ENCODE measurements at regions not wholly inside any gene's neighbourhood (a gene's known extent, or its start where the extent isn't known, plus 50 kb on each side); places are given as distances from the start of the nearest gene placed in this dataset.

DNA sequence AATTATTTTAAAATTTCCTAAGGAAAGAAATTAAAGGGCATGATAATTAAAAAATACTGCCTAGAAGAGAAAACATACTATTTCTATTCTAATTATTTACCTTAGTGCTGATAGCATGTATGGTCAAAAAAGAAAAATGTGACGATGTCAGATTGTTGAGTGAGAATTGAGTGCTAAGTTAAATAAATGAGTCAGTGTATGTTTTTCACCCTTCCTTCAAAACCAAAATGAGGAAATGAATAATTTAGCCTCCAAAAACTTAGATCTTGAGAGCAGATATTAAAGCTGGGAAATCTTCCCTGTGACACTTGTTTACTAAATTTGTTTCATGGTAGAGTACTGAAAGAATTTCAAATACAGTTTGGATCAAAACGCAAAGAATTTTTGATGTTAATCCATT, 58.6 kb upstream of the NYAP2 start:
- no peak for DNase-seq

DNA sequence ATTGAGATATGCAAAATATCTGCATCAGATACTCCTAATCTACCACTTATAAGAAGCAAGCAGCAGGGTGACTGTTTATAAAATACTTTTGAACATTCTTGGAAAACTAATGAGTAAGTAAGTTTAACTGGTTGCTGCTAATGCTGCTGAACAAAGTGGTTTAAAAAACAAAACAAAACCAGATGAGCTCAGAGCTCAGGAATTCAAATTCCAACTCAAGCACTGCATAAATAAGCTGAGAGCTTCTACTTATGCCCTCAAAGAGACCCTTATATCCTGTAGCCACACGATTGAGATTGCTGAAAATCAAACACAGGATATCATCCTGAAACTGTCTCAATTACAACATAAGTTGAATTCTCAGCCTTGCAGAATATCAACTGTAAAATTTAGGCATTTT, 62.3 kb upstream of the NYAP2 start:
- DNase-seq, result no peak

DNA sequence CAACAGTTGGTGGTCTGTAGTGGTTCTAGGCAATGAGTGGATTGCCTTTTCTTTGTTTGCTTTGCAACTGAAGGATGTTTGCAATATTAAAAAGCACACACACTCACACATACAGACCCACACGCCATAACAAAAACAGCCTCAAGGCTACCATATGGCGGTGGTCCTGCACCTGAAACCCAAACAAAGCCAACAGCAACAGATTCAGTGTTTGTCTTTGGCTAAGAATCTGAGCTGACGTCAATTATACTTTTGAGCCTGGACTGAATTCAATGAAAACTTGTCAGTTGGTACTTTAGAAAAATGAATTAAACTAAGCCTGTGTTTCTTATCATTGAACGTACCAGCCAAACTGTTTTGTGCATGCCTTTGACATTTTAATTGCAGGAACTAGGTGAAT, 65.0 kb upstream of the NYAP2 start:
- DNase-seq, result no peak

DNA sequence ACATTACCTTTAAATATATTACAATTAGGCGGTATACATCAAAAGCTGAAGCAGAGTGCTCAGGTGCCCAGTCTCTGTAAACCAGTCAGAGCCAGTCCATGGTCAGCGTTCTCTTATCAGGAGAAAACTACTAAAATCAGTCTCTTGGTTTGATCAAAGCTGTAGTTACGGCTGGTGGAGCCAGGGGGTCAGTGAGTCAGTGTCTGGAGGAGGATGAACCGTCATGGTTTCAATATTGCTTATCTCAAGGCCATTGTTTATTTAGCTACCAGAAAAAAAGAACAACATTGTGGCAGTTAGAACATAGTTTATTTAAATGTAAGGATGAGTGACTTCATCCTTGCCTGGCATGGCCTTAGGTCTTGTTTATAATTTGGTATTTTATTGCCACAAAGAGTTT, 71.3 kb upstream of the NYAP2 start:
- DNase-seq, result no peak

DNA sequence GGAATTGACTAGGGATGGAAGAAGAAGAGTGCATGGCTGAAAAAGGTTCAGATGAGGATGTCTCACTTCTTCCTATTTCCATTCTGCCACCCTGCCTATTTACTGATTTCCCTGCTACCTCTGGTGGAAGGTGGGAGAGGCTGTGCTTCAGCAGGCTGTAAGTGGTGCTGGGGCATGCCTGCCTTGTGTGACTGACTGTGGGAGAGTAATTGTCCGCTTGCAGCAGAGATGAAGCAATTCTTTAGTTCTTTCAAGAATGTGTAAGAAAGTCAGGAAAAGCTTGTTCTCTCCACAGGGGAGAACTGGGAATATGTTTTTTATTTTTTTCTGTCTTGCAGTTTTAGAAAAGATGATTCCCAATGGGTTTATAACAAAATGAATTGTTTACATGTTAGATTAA, 72.5 kb upstream of the NYAP2 start:
- DNase-seq, result no peak

DNA sequence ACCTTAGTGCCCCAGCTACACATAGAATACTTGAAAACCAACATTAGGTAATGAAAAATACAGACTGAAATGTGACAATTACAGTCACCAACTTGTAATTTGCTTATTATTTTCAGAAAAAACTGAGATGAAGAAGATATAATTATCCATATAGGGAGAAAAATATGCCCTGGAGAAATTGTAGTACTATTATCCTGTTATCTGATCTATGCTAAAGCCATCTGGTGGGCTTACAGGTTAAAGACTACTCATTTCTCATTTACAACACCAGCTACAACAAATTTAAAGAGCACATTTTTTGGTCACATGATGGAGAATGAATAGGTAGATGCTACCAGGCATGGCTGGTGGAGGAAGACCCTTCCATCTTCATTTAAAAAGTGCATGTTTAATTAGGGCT, 79.6 kb upstream of the NYAP2 start:
- no peak for DNase-seq

DNA sequence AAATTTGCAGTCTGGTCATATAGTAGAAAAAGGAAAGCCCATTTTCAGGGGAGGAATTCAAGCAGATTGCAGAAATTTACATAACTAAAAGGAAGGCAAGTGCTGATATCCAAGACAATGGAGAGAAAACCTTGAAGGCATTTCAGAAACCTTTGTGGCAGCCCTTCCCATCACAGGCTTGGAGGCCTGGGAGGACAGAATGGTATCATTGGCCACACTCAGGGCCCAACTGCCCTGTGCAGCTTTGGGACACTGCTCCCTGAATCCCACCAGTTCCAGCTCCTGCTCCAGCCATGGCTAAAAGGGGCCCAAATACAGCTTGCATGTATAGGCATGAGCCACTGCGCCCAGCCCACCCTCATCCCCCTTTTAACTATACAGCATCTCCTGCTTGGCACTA, 81.1 kb upstream of the NYAP2 start:
- DNase-seq, result no peak

DNA sequence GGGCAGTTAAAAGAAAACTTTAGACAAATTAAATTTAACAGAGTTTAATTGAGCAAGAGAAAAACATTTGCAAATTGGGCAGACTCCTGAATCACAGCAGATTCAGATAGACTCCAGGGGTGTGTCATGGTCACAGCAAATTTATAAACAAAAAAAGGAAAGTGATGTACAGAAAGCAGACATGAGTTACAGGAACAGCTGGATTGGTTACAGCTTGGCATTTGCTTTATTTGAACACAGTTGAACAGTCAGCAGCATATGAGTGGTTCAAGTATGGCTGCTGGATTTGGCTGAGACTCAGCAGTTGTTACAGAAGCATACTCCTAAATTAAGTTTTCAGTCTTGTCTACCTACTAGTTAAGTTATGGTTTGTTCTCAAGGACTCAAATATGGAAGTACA, 82.3 kb upstream of the NYAP2 start:
- no peak for DNase-seq

DNA sequence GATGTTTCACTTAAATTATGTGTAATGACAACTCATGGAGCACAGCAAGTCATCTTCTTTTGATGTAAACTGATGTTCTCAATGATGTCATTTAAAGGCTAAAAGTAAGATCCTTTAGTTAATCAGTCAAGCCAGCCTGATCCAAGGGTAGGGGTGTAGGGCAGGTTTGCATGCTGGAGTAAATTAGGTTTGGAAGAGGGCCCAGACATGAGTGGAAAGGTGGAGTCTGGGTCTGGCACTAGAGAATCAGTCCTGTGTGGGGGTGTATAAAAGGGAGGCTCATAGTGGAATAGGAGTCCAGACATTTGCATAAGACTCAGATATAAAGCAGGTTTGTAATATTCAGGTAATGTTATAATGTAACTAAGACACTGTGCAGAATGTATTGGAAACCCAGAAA, 88.8 kb upstream of the NYAP2 start:
- DNase-seq, result no peak

DNA sequence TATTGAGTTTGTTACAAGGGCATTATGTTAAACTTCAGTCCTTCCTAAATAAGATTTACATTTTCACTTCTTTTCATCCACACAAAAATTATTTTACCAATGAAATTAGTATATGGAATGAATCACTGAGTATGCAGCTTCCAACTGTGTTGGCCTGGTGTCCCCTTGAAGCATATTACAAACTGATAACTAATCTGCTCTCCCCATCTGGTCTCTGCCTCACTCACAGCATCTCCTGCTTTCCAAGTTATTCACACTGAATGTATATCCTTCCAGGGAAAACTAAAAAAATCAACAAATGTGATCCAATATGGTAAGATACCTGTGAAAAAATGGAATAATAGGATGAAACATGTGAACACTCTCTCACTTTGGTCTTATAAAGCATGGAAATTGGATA, 90.0 kb upstream of the NYAP2 start:
- DNase-seq, result no peak

DNA sequence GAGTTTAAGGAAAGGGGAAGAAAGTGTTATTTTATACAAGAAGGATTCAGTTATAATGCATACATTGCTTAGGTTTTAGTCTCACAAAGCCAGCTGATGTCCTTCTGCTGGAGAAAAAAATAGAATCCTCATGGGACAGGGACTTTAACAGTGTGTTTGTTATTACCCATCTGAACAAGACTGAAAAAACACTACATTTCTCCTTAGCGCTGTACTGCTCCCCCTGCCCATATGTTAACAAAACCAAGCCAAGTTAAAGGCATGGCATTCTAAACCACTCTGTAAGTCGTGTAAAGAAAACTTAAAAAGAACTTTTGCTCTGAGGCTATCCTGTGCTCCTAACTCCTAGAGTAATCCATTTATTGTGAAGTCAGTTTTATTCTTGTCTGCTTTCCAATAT, 102.6 kb upstream of the NYAP2 start:
- DNase-seq, result no peak

DNA sequence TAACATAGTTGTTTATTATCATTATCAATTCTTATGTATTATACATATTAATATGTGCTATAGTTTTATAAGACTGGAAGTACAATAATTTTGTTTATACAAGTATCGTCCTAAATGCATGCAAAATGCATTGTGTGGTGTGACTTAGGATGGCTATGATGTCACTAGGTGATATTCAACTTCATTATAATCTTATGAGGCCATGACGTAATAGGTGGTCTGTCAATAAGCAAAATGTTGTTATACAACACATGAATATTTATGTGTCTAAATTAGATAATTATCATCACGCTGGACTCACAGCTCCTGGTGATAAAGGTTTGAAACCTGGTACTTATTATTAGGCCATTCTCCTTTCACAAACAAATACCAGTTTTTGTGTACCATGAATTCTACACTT, 104.4 kb upstream of the NYAP2 start:
- DNase-seq, result no peak

DNA sequence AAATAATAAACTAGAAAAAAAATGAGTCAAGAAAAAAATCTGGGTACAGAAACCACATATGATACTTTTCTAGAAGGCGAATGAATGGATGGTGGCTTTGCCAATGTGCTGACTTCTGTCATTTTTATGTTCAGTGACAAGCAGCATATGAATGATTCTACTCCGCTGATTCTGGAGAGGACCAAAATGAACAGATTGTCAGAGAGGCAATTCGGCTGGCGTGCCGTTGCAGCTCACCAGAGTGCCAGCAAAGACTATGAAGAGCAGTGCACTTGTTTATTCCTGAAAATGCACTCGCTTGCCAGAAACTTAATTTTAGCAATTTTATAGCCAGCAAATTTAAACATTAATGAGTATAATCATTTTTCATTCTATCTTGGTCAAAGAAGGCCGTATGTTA, 105.9 kb upstream of the NYAP2 start:
- DNase-seq, result no peak

DNA sequence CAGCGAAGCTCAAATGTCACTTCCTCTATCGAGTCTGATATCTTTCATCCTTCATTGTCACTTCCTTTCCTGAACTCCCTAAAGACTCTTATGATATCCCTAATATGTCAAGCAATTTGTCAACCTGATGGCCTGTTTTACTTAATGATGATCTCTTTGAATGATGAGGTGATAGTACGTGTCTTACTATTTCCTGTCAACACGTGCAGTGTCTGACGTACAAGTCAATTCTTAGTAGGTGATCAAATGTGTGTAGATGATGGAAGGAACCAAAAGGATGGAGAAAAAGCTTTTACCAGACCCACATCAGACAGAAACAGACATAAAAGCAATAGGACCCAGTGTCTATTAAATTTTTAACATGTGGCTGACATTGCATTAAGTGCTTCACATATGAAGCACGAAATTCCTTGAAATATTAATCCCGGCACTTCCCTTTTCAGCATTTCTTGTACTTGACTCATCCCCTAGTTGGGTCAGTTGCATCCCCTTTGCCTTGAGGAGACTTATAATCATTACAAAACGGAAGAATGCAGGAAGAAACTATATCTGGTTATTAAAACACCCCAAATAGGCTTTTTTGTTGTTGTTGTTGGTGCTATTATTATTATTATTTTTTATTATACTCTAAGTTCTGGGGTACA, 108.6 kb upstream of the NYAP2 start:
- no peak for DNase-seq

DNA sequence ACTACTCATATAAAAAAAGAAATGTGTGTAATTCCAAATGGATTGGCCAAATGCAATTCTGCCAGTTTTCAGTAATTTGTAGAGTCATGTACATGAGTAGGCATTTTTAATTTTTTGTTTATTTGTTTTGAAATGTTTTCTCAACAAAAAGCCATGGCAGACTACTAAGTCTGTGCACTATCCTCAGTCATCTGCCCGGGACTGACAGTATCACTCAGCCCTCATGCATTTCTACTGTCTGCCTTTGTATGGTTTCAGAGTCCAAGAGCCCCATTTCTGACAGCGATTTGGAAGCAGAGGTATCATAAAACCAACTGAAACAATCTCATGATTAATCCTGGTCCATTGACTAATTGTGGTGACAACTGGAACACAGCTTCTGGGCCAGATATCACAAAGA, 109.9 kb upstream of the NYAP2 start:
- no peak for DNase-seq

DNA sequence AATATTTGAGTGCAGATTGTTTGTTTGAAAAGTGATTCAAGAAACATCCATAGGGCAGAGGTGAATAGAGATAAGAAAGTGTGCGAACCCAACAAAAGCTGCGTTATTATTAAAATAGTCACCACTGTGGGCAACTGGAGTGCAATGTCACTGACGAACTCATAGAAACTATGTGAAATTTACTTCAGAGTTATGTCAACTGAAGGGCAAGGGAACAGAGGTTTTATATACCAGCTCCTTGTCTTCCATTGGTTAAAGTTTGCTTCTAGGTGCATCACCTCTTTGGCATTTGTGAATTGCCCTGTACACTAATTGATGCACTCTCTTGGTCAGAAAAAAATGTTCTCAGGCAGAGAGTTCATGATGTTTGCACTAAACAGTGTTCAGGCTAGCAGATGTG, 110.5 kb upstream of the NYAP2 start:
- no peak for DNase-seq

DNA sequence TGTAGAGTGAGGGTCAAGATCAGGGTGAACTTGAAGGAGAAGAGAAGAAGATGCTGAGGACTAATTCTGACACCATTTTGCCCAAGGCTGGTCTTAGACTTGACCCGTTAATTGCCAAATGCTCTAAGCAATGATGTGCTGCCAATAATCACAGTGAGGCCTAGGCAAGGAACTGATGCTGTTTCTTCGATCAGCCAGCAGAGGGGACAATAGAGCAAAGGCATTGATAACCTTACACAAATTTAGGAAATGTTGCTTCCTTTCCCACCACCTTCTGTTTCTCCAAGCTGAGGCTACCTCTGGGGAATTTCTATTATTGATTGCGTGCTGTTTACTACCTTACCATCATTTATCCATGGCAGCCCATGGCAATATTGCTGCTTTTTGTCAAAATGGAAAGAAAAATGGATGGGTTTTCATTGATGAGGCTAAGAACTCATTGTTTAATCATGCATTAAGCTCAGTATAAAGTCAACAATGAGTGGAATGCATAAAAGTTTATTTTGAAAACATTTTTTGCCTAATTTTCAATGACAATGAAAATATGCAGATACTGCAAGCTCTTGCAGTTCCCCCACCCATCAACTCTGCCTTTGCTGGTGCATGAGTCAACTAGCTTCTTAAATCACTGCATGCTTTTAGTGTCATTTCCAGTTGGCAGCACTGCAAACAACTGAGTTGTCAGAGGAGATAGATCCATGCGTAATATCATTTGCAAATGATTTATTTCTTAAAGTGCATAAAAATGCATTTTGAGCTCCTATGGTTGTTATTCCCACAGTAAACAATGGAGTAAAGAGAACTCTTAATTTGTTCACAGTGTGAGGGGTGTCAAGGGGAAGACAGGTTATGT, 116.4 kb upstream of the NYAP2 start:
- DNase-seq, result peak; percentile 2 to 4

DNA sequence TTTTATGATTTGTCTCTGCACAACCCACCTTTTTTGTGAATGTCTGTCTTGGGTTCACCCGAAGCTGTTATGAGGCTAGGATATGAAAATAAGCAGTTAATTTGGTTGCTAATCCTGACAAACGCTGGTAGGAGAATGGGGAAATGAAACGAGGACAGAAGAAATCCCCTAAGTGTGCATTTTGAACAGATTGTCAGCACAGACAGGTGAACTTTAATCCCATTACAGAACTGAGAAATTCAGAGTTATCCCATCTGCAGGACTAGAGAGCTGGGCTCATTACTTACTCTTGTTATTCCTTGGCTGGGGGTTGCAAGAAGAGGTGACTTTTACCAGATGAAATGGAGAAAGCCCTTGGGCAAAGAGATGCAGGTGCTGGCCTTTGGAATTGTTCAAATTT, 123.3 kb upstream of the NYAP2 start:
- DNase-seq, result no peak

DNA sequence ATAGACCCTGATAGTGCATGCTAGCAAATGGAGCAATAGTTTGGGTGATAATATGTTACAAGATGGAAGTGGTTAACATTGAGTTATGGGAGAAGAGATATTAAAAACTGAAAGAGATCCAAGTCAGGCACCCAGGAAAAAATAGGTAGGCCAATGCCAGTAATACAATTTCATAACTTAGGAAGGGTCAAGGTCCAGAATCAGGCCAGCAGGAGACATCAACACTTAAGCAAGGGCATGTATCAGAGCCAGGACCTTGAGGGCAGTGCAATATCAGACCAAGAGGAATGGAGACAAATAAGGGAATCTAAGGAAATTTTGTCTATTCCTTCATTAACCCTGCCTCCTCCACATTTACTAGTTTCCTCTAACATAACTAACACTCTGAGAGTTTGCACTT, 124.1 kb upstream of the NYAP2 start:
- no peak for DNase-seq

DNA sequence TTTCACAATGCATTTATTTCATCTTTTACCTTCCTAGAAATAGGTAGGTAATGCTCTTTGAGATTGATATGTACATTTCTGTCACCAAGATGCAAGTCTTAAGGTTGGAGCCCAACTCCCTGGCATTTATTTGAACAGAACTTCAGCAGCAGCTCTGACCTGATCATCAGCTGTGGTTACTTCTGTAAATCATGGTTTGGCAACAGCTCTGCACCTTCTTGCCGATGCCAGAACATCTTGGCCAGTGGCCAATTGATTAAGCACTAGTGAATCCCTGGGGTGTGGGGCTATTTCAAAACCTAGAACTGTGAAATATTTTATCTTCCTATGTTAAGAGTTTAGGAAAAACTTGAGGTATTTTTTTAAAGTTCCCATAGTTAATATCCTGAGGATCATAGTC, 124.8 kb upstream of the NYAP2 start:
- no peak for DNase-seq

DNA sequence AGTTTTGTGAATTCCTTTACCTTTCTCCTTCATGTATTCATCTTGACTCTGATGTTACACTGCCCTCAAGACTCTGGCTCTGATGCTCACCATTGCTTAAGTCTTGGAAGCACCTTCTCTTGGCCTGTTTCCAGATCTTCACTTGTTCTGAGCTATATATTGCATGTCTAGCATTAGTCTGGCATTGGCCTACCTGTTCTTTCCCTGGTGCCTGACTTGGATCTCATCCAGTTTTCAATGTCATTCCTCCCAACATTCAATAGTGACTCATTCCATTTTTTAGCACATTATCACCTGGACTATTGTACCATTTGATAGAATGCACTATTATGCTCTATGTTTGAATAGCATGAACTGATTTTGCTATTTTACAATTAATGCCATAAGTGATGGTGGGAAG, 127.3 kb upstream of the NYAP2 start:
- no peak for DNase-seq

DNA sequence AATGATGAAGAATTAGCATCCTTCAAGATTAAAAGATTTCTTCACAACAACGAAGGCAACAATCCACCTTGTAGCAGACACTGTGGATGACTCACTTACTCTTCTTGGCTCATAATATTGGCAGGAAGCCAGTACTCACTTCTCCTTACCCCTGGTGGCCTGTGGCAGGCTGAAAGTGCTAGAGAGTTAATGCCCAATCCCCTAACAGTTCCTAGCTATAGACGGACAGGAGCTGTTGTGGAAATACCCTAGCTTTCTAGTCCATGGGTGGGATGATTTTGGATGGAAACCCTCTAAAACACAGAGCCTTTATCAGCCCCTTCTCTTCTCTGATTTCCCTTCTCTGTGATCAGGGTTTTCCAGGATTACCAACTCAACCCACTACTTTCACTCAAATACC, 128.6 kb upstream of the NYAP2 start:
- DNase-seq, result peak; percentile 55 to 77

DNA sequence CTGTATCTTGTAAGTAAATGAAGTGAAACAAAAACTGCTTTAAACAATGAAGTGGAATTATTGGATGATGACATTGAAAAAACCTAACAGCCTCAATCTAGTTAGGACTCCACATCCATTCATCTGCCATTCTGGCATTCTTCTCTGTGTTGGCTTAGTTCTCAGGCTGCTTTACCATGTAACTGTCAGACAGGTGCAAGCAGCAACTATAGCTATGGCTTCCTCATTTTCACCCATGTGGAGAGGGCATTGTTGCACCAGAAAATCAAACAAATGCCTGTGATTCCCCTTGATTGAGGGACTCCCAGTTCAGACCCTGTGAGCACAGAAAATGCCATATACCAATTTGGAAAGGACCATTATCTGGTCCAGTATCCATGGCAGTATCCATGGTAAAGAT, 129.5 kb upstream of the NYAP2 start:
- DNase-seq, result no peak

DNA sequence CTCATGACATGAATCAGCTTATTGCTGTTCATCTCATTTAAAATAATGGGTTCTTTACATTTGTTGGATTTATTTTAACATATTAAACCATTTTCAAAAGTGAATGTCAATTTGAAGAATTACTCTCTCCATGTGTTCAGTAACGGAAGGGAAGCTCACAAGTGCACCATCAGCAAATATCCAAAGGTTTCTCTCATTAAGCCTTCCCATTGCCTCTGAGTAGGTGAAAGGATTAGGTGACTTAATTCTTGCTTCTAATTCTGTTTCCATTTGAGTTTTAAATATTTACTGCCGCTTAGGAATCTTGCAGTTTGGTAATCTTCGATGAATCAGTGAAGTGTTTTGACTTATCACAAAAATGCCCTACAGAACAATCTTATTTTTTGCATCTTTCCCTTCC, 145.1 kb upstream of the NYAP2 start:
- no peak for DNase-seq

DNA sequence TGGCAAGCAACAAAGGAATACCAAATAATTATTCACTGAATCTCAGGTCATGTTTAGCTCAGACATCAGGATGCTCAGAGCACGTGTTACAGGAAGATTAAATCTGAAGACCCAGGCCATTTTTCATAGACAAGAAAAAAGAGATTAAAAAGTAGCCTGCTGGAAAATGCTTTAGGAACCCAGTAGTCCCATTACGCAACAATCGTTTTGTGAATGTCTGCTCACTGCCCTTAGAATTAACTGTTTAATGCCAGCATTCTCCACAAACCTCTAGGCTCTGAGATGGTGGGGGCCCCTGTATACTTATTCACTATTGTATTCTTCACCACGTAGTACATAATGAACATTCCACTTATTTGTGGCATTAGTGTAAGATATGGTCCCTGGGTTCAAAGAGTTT, 154.6 kb upstream of the NYAP2 start:
- DNase-seq, result no peak

Data from Kasumi-1 (cell line).